ENCODE measurements at regions not wholly inside any gene's neighbourhood (a gene's known extent, or its start where the extent isn't known, plus 50 kb on each side); places are given as distances from the start of the nearest gene placed in this dataset.
"Not testable (repeated sequence)": the region's sequence is repeated elsewhere in the genome, so short reads cannot be mapped to it uniquely, and the experiment has no call there.

DNA sequence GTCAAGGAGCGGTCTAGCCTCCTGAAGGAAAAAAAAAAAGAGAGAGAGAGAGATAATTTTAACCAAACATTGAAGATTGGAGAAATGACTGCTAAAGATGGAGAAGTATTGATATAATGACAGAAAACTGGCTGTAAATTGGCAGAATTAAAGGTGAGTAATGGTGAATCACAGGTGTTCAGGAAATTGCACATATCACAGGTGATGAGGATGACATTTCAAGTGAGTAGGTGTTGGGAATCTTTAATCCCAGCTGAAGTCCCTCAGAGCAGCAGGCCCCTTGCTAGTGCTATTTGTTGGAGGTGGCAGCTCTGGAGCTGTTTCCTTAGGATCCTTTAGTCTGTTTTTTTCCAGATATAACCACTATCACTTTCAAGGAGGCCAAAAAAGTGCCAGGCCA is 678.4 kb upstream of the VRK2 start:
- no peak for DNase-seq

DNA sequence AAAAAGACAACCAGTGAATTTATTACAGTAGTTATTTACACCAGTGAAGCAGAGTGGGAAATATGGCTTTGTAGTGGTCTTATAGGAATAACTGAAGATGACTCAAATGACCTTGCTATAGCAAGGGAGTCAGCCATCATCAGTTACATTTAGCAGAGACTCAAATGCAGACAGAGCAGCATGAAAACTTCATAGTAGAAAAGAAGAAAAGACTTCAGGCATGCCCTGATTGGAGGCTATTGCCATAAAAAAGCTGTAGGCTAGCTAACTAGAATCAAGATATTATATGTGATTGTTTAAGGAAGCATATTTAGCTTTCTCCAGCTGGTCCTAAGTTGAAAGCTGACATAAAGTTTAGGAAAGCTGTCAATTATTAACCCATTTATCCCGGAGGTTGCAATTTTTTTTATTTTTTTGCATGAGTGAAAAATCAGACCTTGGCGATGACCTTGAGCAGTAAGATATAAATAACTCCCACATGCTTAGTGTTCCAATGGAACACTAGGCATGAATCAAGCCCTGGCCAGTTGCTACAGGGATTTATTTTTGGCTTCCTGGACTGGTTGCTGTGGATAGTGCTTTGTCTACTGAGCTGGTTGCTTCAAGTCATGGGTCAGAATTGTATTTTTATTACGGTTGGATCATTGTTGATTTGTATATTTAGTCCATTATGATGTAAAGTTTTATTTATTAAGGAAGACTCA is 675.6 kb upstream of the VRK2 start:
- no peak for DNase-seq

DNA sequence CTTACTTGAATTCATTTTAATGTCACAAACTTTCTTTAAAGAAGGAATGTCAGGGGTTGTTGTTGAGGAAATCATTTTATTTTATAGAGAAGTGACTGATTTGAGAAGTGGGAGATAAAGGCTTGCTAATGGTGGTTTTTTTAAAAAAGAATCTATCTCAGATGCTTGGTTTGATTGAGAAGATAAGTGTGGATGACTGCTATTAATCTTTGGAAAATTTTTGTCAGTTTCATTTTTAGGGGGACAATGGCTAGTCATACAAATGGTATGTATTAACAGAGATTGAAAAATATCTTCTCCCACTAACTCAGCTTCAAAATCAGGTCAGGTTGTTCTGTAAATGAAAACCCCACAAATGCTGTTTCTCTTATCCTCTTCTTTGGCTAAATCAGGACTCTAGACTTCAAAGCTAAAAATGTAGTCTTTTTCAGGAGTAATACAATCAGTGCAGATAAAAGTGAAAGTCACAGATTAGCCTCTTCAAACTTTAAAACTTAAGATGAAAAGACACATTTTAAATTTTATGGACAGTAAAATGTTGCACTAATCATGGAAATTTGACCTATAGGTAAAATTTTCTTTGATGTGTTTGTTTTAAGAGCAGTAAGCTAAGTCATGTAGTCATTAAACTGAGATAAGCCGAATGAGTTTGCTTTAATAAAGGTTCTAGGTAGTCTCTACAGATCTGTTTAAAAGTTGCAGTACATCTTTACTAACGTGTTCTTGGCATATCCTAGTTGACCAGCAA is 674.2 kb upstream of the VRK2 start:
- no peak for DNase-seq

DNA sequence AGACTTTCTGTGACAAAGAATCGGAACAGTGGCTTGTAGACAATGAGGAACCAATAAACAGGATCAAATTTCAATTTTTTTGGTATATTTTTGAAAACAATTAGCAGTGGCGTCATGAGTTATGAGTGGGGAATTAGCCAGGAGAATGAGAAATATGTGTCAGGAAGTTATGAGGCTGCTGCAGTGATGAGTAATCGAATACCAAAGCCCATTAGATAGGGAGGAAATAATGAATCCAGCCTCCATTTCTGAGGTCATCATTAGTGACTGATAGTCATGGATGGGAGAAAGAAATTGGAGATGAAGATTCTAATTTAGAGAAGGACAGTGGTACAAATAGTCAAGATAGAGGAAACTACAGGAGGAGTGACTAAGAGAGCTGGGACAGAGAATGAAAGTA is 673.1 kb upstream of the VRK2 start:
- DNase-seq: peak; percentile 55 to 76 (median 75)

DNA sequence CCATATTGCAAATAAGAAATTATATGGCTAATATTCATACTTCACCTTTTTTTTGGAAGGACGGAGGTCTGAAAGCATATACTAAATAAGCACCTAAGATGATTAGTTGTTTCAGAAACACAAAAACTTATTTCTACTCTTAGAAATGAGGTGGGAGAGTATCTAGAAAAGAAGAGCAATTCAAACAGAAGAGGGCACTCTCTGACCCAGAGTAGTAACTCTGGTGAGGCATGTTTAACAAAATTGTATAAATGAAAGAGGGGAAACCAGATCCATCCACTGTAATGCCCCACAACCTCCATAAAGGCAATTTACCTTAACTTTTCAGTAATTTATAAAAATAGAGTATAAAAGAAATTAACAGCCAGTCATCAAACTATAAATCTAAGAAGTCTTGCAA is 669.6 kb upstream of the VRK2 start:
- DNase-seq: peak; percentile 63 to 77 (median 64)

DNA sequence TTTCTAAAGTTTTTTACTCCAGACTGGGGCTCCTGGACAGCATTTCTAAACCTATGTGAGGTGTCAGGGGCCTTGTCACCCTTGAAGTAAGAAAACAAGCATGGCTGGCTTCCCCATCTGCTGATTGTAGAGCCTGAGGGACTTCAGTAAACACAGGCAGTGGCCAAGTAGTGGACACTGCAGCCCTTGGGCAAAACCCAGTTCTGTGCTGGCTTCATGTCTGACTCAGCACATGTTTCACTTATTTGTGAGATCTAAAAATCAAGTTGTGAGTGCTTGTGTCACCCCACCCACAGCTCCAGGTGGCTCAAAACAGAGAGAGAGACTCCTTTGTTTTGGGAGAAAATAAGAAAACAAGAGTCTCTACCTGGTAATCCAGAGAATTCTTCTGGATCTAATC is 660.3 kb upstream of the VRK2 start:
- DNase-seq: no peak

DNA sequence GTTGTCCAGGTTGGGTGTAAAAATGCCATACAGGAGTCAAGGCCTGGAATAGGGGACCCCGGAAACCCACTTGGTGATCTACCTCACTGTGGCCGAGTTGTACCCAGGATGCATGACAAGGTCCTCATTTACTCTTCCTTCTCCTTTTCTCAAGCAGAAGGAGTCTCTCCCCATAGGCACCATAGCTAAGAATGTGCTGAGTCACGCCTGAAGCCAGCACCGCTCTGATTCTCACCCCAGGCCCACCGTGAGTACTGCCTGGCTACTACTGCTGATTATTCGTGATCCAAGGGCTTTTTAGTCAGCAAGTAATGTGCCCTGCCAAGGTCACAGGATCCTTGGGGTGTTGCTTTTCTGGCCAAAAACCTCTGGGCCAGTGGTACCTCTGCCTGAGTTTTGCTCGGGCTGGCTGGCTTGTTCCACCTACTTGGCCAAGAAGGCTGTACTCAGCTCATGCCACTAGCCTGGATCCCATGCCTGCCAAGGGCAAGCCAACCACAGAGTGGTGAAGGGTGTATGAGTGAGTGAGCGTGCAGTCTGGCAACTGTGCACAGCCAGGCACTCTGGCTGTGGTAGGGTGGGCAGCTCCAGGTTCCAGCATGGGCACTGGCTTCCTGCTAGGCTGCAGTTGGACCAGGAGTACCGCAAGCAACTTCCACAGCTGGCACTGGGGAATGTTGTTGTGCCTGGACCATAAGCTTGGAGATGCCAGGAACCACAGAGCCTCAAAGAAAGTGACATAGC is 650.1 kb upstream of the VRK2 start:
- DNase-seq: peak; percentile 53 to 62 (median 58)

DNA sequence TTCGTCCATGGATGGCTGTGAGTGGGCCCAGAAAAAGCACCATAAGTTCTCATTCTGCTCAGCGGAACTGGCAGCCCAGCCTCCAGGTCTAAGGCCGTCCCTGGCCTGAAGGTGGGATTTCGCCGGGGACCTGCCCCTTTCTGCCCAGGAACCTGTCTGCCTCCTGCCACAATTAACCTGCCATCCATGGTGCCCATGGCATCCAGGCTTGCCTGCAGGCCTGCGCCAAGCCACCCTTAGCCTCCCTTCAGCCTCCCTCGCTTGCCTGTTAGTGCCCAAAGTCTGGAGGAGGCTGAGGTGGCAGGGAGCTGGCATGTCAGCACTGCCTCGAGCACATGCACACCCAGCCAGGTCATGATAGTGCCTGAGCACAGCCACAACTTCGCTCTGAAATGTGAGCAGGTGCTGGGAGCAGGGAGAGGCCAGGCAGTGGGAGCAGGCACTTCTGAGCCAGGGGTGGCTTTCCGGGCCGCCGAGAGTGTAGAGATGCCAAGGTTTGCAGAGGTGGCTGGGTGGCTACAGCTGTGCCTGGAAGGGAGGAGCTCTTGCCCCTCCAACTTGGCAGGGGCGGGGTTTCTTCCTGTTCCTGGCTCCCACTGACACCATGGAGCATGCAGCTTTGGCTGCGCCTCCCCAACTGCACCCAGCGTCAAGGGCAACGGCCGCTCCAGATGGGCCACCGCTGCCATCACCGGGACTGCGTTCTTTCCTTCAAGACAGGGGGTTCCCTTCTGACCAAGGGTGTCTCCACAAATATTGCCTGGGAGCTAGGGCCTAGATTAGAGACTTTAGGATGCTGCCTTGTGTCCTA is 648.9 kb upstream of the VRK2 start:
- DNase-seq: peak in 1 of 3 donors; percentile 25

DNA sequence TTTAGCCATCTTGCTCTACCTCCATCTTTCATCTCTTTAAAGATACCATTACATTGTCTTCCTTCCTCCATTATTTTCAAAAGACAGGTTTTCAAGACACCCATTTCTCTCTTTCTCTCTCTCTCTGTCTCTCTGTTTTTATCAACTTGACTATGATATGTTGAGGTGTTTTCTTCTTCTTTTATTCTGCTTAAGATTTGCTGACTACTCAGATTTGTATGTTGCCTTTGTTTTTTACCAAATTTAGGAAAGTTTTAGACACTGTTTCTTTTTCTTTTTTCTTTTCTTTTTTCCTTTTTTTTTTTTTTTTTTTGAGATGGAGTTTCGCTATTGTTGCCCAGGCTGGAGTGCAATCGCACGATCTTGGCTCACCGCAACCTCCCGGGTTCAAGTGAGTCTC is 647.5 kb upstream of the VRK2 start:
- no peak for DNase-seq

DNA sequence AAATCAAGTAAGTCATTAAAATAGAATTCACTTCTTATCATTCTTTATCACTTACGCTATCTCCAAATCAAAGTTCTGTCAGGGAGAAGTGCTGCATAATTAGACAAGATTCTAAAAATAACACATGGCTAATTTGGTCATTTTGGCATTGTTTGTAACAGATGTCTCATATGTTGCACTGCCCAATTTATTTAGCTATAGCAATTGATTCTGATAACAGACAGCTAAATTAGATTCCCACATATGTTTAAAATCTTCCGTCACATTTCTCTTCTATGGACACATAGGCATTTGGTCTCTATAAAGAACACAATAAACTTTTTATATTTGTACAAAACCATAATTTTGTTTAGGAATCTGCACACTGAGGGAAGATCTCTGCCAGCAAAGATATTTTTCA is 644.5 kb upstream of the VRK2 start:
- no peak for DNase-seq

DNA sequence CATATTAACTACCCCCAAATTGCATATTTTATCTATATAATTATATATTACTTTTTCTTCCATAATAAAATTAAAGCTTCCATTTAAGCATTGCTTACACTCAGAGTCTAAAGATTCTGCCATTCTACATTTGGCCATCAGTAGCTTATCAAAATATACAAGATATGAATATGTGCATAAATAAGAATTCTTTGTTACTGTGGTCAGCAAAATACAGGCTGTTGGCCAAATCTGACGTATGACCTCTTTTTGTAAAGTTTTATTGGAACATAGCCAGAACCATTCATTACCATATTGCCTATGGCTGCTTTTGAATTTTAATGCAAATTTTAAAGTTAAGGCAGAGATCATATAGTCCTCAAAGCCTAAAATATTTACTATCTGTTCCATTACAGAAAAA is 643.9 kb upstream of the VRK2 start:
- no peak for DNase-seq

DNA sequence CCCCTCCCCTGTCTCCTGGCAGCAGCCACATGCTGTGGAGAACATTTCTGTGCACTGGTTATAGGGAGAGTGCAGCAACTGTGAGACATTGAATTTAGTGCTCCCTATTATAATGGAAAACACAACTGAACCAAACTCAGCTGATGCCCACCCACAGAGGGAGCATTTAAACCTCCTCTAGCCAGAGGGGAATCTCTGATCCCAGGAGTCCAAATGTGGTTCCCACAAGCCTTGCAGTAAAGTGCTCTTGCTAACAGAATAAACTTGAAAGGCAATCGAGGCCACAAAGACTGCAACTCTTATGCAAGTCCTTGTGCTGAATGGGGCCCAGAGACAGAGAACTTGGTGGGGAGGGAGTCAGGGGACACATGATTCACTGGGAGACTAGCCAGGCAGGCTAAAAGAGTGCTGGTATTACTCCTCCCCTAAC is 638.8 kb upstream of the VRK2 start:
- DNase-seq: no peak

DNA sequence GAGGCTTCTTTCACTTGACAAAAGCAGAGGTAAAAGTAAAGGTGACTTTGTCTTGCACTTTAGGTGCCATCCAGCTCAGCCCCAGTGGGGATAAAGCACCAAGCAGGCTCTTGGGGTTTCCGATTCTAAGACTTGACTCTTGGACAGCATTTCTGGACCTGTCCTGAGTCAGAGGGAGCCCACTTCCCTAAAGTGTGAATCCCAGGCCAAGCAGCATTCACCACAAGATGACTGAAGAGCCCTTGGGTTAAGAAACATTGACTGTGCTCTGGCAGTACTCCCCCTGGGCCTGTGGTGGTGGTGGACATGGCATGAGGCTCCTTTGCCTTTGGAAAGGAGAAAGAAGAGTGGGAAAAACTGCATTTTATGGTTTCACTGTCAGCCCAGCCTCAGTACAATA is 638.0 kb upstream of the VRK2 start:
- DNase-seq: peak; percentile 74 to 87 (median 82)

DNA sequence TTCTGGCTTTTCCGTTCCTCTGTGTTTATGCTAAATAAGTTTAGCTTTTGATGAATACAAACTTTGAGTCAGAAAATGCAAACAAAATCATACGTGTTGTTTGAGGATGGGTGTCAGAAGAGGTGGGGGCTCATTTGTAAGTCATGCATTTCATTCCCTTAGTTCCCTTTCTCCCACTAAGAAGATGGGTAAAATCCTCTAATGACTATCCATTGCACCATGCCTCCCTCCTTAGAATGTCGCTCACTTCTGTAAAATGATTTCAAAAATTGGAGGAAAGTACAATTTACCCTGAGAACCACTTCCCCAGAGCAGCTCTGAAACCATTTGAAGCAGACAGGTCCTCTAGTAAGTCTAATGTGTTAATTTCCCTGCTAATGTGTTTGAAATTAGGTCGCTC is 629.6 kb upstream of the VRK2 start:
- peak; percentile 41 to 82 (median 78) for DNase-seq

DNA sequence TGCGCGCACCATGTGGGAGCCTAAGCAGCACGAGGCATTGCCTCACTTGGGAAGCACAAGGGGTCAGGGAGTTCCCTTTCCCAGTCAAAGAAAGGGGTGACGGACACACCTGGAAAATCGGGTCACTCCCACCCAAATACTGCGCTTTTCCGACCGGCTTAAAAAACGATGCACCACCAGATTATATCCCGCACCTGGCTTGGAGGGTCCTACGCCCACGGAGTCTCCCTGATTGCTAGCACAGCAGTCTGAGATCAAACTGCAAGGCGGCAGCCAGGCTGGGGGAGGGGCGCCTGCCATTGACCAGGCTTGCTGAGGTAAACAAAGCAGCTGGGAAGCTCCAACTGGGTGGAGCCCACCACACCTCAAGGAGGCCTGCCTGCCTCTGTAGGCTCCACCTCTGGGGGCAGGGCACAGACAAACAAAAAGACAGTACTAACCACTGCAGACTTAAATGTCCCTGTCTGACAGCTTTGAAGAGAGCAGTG is 627.7 kb upstream of the VRK2 start:
- DNase-seq: not testable (repeated sequence)

DNA sequence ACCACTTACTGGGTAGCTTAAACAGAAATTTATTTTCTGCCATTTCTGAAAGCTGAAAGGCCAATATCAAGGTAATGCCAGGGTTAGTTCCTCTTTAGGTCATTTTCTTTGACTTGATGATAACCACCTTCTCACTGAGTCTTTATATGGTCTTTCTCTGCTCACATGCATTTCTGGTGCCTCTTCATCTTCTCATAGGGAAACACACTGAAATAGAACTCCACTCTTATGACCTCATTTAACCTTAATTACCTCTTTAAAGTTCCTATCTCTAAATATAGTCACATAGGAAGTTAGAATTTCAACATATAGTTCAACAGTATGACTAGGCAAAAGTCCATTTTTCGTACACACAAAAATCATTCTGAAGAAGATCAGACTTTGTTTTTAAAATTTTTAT is 616.8 kb upstream of the VRK2 start:
- DNase-seq: peak; percentile 40 to 83 (median 82)

DNA sequence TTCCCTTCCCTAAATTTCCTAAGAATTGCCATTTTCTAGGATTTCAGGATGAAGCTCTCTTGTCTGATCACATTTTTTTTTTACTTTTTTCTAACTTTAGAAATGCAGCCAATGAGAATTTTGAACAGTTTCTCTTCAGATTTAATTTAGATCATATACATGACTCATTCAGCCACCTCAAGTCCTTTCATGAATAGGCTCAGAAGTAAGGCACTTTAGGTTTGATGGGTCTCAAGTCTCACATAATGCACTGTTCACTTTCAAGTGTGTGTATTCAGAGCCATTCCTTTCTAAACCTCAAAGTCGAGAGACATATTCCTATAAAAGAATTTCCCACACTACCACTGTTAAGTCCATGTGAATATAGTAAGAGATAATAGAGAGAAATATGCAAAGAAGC is 614.1 kb upstream of the VRK2 start:
- peak; percentile 18 to 49 (median 42) for DNase-seq

DNA sequence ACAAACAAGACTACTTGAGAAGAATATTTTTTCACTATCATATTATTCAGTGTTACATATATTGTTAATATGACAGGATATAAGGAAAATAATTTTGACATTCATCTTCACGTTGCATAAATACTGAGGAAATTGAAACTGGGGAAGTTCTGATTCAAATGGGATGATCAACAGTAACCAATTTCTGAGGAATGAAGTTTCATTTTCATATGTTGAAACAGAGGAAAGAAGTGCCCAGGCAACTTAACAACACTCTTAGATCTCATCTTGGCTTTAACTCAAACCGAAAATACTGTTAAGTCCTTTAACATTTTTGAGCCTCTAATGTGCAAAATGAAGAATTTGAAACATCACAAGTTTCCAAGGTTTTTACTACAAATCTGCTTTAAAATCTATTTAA is 612.2 kb upstream of the VRK2 start:
- DNase-seq: peak; percentile 74 to 96 (median 94)

DNA sequence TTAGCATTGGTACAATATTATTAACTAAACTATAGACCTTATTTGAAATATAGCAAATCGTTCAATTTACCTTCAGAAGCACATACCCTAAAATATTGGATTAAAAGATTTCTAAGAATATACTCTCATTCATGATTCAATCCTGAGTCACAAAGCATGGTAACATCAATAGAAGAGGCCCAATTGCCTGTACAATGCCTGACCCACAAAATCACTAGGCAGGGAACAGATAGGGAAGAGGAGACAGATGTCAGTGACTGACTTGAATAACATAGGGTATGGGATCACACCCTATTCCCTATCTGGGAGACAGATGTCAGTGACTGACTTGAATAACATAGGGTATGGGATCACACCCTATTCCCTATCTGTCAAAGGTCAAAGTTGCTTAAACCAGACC is 611.6 kb upstream of the VRK2 start:
- peak; percentile 63 to 79 (median 74) for DNase-seq

DNA sequence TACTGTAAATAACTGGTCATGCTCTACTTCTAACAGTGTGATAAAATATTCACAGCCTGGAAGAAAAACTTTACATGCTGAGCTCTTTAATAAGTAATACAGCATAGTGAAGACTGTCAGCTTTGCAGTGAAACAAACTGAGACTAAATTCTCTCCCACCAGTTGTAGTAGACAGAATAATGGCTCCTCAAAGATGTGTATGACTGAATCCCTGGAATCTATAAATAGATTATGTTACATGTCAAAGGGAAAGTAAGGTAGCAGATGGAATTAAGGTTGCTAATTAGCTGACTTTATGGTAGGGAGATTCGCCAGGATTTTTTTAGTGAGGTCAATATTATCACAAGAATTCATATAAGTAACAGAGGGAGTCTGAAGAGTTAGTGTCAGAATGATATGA is 609.5 kb upstream of the VRK2 start:
- DNase-seq: no peak

DNA sequence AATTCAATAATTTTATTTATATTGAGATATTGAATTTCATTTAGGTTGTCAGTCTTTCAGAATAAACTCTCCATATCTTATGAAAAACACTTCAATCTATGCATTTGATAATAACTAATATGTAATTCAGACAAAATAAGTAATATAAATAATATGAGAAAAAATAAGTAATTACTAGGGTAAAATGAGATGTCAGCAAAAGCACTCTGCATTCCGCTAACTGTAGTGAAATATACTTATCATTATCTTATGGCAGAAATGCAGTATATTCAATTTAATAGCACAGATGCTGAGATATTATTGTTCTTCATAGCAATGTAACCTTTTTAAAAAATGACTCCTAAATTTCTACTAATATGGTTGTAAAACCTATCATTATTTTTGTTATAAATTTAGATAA is 606.2 kb upstream of the VRK2 start:
- DNase-seq: no peak

DNA sequence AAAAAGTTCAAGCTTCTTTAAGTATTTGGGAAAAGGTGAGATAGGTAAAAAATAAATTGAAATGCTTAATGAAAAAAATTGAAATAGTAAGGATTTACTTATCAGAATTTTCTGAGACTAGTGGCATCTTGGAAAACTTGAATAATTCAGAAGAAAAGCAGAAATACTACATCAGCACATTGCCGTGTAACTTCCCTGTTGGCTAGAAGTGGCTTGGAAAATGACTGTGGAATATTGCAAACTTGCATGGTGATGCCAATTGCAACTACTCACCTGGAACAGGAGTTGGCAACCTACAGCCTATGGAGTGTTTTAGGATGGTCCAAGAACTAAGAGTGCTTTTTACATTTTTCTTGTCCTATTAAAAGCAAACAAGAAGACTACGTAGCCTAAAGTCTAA is 603.5 kb upstream of the VRK2 start:
- peak in 2 of 3 donors; percentile 36 to 53 for DNase-seq

All from suppressor macrophage treated with lipopolysaccharide for 1 hour (primary cell).